Nephron (organoid): ENCODE measurements at regions not wholly inside any gene's neighbourhood (a gene's known extent, or its start where the extent isn't known, plus 50 kb on each side); places are given as distances from the start of the nearest gene placed in this dataset.

Experiments used
- H3K27ac Mint-ChIP-seq, 3 experiments: 2 replicates each; pipeline ENCODE4 v1.8.0; 2020; ENCODE audit warnings: mixed read lengths in 3 of 3, mild to moderate bottlenecking in 2 of 3, moderate library complexity in 1 of 3
- H3K27me3 Mint-ChIP-seq: 2 replicates; pipeline ENCODE4 v1.8.0; 2021; ENCODE audit warnings: low read depth, mild to moderate bottlenecking, moderate library complexity, mixed read lengths
- H3K36me3 Mint-ChIP-seq: 2 replicates; pipeline ENCODE4 v1.8.0; 2020; ENCODE audit warnings: low read depth, mixed read lengths
- H3K4me1 Mint-ChIP-seq: 2 replicates; pipeline ENCODE4 v1.8.0; 2020; ENCODE audit warnings: mixed read lengths
- H3K4me3 Mint-ChIP-seq, 3 experiments: 2 replicates each; pipeline ENCODE4 v1.8.0; 2020; ENCODE audit warnings: mild to moderate bottlenecking in 3 of 3, mixed read lengths in 3 of 3, moderate library complexity in 2 of 3
- H3K9me3 Mint-ChIP-seq: 2 replicates; pipeline ENCODE4 v1.8.0; 2020; ENCODE audit warnings: mixed read lengths
- TF ChIP-seq, protein P1 (sequence below), 3 experiments: fragments of 200-600 bp; sonication (generic); IDR thresholded peaks; one replicate each; pipeline ENCODE4 v1.5.0; 2021; ENCODE audit warnings: antibody characterized with exemption in 3 of 3; ENCODE audit not compliant: unreplicated experiment in 3 of 3

DNA sequence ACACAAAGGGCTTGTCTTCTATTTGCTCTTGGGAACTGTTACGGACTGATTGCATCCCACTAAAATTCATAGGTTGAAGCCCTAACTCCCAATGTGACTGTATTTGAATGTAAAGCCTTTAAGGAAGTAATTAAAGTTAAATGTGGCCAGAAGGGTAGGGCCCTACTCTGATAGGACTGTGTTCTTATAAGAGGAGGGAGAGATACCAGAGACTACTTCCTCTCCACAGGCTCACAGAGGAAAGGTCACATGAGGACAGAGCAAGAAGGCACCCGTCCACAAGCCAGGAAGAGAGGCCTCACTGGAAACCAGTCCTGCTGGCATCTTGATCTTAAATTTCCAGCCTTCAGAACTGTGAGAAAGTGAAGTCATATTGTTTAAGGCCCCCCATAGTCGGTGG is 211.9 kb downstream of the CDH26 start:
- Mint-ChIP-seq H3K36me3 (no peaks in the 10 kb centered on the region), H3K27ac (no peak overlapping the region), H3K4me1 (no peaks in the 10 kb centered on the region), H3K27me3 (peaks cover 11% of the 10 kb centered on the region), H3K4me3 (no peak overlapping the region), H3K9me3 (peaks cover 3% of the 10 kb centered on the region)
- TF ChIP-seq, protein P1, sequence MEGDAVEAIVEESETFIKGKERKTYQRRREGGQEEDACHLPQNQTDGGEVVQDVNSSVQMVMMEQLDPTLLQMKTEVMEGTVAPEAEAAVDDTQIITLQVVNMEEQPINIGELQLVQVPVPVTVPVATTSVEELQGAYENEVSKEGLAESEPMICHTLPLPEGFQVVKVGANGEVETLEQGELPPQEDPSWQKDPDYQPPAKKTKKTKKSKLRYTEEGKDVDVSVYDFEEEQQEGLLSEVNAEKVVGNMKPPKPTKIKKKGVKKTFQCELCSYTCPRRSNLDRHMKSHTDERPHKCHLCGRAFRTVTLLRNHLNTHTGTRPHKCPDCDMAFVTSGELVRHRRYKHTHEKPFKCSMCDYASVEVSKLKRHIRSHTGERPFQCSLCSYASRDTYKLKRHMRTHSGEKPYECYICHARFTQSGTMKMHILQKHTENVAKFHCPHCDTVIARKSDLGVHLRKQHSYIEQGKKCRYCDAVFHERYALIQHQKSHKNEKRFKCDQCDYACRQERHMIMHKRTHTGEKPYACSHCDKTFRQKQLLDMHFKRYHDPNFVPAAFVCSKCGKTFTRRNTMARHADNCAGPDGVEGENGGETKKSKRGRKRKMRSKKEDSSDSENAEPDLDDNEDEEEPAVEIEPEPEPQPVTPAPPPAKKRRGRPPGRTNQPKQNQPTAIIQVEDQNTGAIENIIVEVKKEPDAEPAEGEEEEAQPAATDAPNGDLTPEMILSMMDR (IDR thresholded peaks at IDR 0.05; ENCODE audit: unreplicated experiment in 3 of 3) = no peak

DNA sequence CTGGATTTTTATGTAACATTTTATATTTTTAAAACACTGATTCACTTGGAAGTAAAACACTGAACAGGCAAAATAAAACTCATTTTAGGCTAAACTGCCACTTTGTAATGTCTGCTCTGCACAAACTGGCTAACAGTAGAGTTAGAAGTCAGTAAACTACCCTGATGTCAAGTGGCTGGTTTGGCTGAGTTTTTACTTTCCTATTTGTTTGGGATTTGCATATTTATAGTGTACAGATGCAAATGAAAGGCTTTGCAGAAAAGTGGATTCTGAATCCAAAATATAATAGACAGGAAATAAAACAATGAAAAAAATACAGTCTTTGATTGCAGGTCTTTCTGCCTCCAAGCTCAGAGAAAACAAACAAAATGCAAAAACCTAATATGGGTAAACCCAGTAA is 213.1 kb downstream of the CDH26 start:
- no peak overlapping the region for H3K27ac Mint-ChIP-seq
- H3K36me3 Mint-ChIP-seq = no peaks in the 10 kb centered on the region

DNA sequence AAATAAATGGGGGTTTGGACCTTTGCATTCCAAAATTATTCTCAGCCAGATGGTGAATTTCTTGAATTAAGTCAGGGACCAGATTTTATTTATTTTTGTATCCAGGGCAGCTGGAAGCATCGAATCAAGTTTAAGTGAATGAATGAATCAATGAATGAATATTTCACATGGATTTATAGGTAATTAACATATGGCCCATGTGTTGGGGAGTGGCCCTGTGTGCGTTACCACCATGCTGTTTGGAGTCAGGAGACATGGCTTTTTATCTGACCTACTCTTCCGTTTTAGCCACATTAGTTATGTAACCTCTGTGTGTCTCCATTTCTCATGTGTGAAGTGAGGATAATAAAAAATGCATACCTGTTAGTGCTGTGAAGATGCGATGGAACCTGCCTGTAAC is 213.5 kb downstream of the CDH26 start:
- Mint-ChIP-seq H3K36me3 (no peaks in the 10 kb centered on the region), H3K4me3 (no peak overlapping the region), H3K27me3 (peaks cover 8% of the 10 kb centered on the region), H3K9me3 (peaks cover 7% of the 10 kb centered on the region), H3K4me1 (no peaks in the 10 kb centered on the region), H3K27ac (no peak overlapping the region)
- TF ChIP-seq, protein P1 (IDR thresholded peaks at IDR 0.05; ENCODE audit: unreplicated experiment in 3 of 3) = no peak

More for the DNA sequence above, 213.1 kb downstream of the CDH26 start:
- H3K4me1 Mint-ChIP-seq = no peaks in the 10 kb centered on the region
- TF ChIP-seq, protein P1 (IDR thresholded peaks at IDR 0.05; ENCODE audit: unreplicated experiment in 3 of 3) = no peak
- H3K4me3 Mint-ChIP-seq = no peak overlapping the region
- peaks cover 8% of the 10 kb centered on the region for H3K27me3 Mint-ChIP-seq
- peaks cover 7% of the 10 kb centered on the region for H3K9me3 Mint-ChIP-seq

DNA sequence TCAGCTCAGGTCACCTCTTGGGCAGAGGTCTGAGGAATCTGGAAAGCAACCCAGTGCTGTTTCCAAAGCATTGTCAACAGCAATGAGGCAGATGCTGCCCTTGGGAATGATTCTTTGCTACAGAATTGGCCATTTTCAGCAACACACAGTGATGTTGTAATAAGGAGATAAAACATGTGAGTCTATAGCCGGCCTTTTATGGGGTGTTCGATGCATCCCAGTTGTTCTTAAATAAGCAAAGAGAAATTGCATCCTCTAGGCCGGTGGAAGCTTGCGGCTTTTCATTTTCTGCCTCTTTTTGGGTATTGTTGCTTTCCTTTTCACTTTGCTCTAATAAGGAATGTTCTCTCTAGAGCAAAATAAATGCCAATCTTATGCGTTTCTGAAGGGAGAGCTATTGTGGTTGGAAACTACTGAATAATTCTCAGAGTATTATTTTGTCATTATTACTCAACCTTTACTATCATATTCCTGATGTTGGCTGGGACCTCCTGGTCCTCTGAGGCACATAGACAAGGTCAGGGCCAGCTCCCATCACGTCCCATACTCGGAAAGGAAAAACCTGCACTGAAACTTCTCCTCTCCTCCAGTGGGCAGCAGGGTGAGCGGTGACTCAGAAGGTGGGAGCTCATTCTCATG is 214.2 kb downstream of the CDH26 start:
- peaks cover 7% of the 10 kb centered on the region for H3K9me3 Mint-ChIP-seq
- H3K27me3 Mint-ChIP-seq = peaks cover 3% of the 10 kb centered on the region
- no peaks in the 10 kb centered on the region for H3K4me1 Mint-ChIP-seq
- H3K4me3 Mint-ChIP-seq = no peak overlapping the region
- TF ChIP-seq, protein P1 (IDR thresholded peaks at IDR 0.05; ENCODE audit: unreplicated experiment in 3 of 3) = no peak
- no peak overlapping the region for H3K27ac Mint-ChIP-seq
- H3K36me3 Mint-ChIP-seq = no peaks in the 10 kb centered on the region

DNA sequence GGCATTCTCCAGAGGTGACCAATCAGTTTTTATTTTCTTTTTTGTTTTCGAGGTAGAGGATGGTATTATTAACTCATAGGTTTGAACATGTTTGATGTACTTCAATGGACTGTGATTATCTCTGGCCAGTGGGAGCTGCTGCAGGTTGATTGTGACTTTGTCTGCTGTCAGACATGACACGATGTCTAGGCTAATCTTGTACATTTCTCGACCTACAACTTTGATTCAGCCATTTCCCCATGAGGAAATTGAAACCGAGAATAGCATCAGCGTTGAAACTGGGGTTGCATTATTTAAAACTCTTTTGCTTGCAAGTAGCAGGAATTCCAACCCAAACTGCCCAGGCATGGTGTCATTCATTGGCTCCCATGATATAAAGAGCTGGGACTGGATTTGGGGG is 218.9 kb downstream of the CDH26 start:
- TF ChIP-seq, protein P1 (IDR thresholded peaks at IDR 0.05; ENCODE audit: unreplicated experiment in 3 of 3) = no peak
- Mint-ChIP-seq H3K4me1 (no peaks in the 10 kb centered on the region), H3K36me3 (no peaks in the 10 kb centered on the region), H3K27ac (no peak overlapping the region), H3K9me3 (peaks cover 7% of the 10 kb centered on the region), H3K27me3 (peaks cover 15% of the 10 kb centered on the region), H3K4me3 (no peak overlapping the region)

DNA sequence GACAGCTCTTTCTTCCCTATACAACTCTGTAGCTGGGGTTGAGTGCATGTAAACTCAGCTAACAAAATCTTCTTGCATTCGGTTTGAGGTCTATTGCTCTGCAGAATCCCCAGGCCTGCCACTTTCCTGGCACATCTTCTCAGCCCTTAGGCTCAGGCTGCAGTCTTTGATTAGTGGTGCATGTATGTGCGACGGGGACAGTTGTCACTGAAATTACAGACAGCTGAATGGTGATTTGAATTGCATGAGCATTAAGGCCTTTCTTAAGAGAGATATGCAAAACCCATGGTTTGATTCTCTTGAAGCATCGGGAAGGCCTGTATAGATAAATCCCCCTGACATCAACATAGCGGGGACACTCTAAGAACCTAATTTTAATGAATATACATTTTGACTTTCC is 222.8 kb downstream of the CDH26 start:
- Mint-ChIP-seq H3K9me3 (peaks cover 8% of the 10 kb centered on the region), H3K4me1 (no peaks in the 10 kb centered on the region), H3K27me3 (peaks cover 25% of the 10 kb centered on the region), H3K36me3 (no peaks in the 10 kb centered on the region), H3K27ac (no peak overlapping the region), H3K4me3 (no peak overlapping the region)
- TF ChIP-seq, protein P1 (IDR thresholded peaks at IDR 0.05; ENCODE audit: unreplicated experiment in 3 of 3) = no peak
